ENCODE measurements at regions not wholly inside any gene's neighbourhood (a gene's known extent, or its start where the extent isn't known, plus 50 kb on each side); places are given as distances from the start of the nearest gene placed in this dataset.

GRCh38 chr6:16961577-16961976 is 140.3 kb upstream of the STMND1 start:
- no peak overlapping the region for H3K4me2 ChIP-seq (ENCODE audit: low read length)
- H4K20me1 ChIP-seq (ENCODE audit: control insufficient read depth, insufficient read depth, low read depth, low read length): no peaks in the 10 kb centered on the region
- TF ChIP-seq EZH2phosphoT487 (IDR thresholded peaks at IDR 0.05; ENCODE audit: borderline replicate concordance, low read length): no peak
- no peak for TF ChIP-seq CTCF (IDR thresholded peaks at IDR 0.05; ENCODE audit: low read depth, low read length, poor library complexity, severe bottlenecking)
- no peak overlapping the region for H3K27ac ChIP-seq (ENCODE audit: low read depth, low read length)
- H3K27me3 ChIP-seq (ENCODE audit: control insufficient read depth, low read length): 0 out of 2 replicates have a peak, but pooled peaks cover 4% of the 10 kb centered on the region
- no peaks in the 10 kb centered on the region for H3F3A ChIP-seq (ENCODE audit: control insufficient read depth, insufficient read depth)
- H3K36me3 ChIP-seq (ENCODE audit: control insufficient read depth, low read length): no peaks in the 10 kb centered on the region
- H3K9me2 ChIP-seq (replicated peaks; ENCODE audit: control insufficient read depth, low read length): no peaks in the 10 kb centered on the region
- H3K4me1 ChIP-seq (ENCODE audit: control insufficient read depth, low read length): no peaks in the 10 kb centered on the region
- H3K9me3 ChIP-seq (ENCODE audit: control insufficient read depth, insufficient read depth, low read length): no peaks in the 10 kb centered on the region
- no peak overlapping the region for H3K4me3 ChIP-seq (ENCODE audit: low read length)
- H3K79me2 ChIP-seq (ENCODE audit: control insufficient read depth, low read length): no peaks in the 10 kb centered on the region

GRCh38 chr6:16959789-16960188 is 142.1 kb upstream of the STMND1 start:
- H3K27ac ChIP-seq (ENCODE audit: low read depth, low read length): no peak overlapping the region
- H3K4me2 ChIP-seq (ENCODE audit: low read length): no peak overlapping the region
- no peaks in the 10 kb centered on the region for H3K79me2 ChIP-seq (ENCODE audit: control insufficient read depth, low read length)
- no peaks in the 10 kb centered on the region for H3F3A ChIP-seq (ENCODE audit: control insufficient read depth, insufficient read depth)
- TF ChIP-seq CTCF (IDR thresholded peaks at IDR 0.05; ENCODE audit: low read depth, low read length, poor library complexity, severe bottlenecking): no peak
- H3K4me1 ChIP-seq (ENCODE audit: control insufficient read depth, low read length): no peaks in the 10 kb centered on the region
- H3K4me3 ChIP-seq (ENCODE audit: low read length): no peak overlapping the region
- H3K9me3 ChIP-seq (ENCODE audit: control insufficient read depth, insufficient read depth, low read length): no peaks in the 10 kb centered on the region
- no peaks in the 10 kb centered on the region for H3K36me3 ChIP-seq (ENCODE audit: control insufficient read depth, low read length)
- 0 out of 2 replicates have a peak, but pooled peaks cover 4% of the 10 kb centered on the region for H3K27me3 ChIP-seq (ENCODE audit: control insufficient read depth, low read length)
- H4K20me1 ChIP-seq (ENCODE audit: control insufficient read depth, insufficient read depth, low read depth, low read length): no peaks in the 10 kb centered on the region
- no peaks in the 10 kb centered on the region for H3K9me2 ChIP-seq (replicated peaks; ENCODE audit: control insufficient read depth, low read length)

- H3K36me3 ChIP-seq (ENCODE audit: control insufficient read depth, low read length): no peaks in the 10 kb centered on the region
- no peak overlapping the region for H3K4me2 ChIP-seq (ENCODE audit: low read length)
- H3F3A ChIP-seq (ENCODE audit: control insufficient read depth, insufficient read depth): no peaks in the 10 kb centered on the region
- no peaks in the 10 kb centered on the region for H4K20me1 ChIP-seq (ENCODE audit: control insufficient read depth, insufficient read depth, low read depth, low read length)
- H3K9me2 ChIP-seq (replicated peaks; ENCODE audit: control insufficient read depth, low read length): no peaks in the 10 kb centered on the region
- no peak overlapping the region for H3K4me3 ChIP-seq (ENCODE audit: low read length)
- no peak overlapping the region for H3K27ac ChIP-seq (ENCODE audit: low read depth, low read length)
- H3K79me2 ChIP-seq (ENCODE audit: control insufficient read depth, low read length): no peaks in the 10 kb centered on the region
- no peaks in the 10 kb centered on the region for H3K4me1 ChIP-seq (ENCODE audit: control insufficient read depth, low read length)
- no peak for TF ChIP-seq EZH2phosphoT487 (IDR thresholded peaks at IDR 0.05; ENCODE audit: borderline replicate concordance, low read length)
- TF ChIP-seq CTCF (IDR thresholded peaks at IDR 0.05; ENCODE audit: low read depth, low read length, poor library complexity, severe bottlenecking): no peak
- H3K9me3 ChIP-seq (ENCODE audit: control insufficient read depth, insufficient read depth, low read length): no peaks in the 10 kb centered on the region
- 0 out of 2 replicates have a peak, but pooled peaks cover 4% of the 10 kb centered on the region for H3K27me3 ChIP-seq (ENCODE audit: control insufficient read depth, low read length)
Measured at GRCh38 chr6:16956361-16956760, 145.5 kb upstream of the STMND1 start.

- TF ChIP-seq CTCF (IDR thresholded peaks at IDR 0.05; ENCODE audit: low read depth, low read length, poor library complexity, severe bottlenecking) (no peak), EZH2phosphoT487 (IDR thresholded peaks at IDR 0.05; ENCODE audit: borderline replicate concordance, low read length) (no peak)
- no peaks in the 10 kb centered on the region for H3F3A ChIP-seq (ENCODE audit: control insufficient read depth, insufficient read depth)
Measured at GRCh38 chr6:16955899-16956298, 146.0 kb upstream of the STMND1 start.

More at GRCh38 chr6:16955899-16956298, 146.0 kb upstream of the STMND1 start:
- no peaks in the 10 kb centered on the region for H3K9me2 ChIP-seq (replicated peaks; ENCODE audit: control insufficient read depth, low read length)
- H3K36me3 ChIP-seq (ENCODE audit: control insufficient read depth, low read length): no peaks in the 10 kb centered on the region
- H4K20me1 ChIP-seq (ENCODE audit: control insufficient read depth, insufficient read depth, low read depth, low read length): no peaks in the 10 kb centered on the region
- H3K27ac ChIP-seq (ENCODE audit: low read depth, low read length): no peak overlapping the region
- no peaks in the 10 kb centered on the region for H3K79me2 ChIP-seq (ENCODE audit: control insufficient read depth, low read length)
- 0 out of 2 replicates have a peak, but pooled peaks cover 4% of the 10 kb centered on the region for H3K27me3 ChIP-seq (ENCODE audit: control insufficient read depth, low read length)
- H3K4me1 ChIP-seq (ENCODE audit: control insufficient read depth, low read length): no peaks in the 10 kb centered on the region
- H3K4me2 ChIP-seq (ENCODE audit: low read length): no peak overlapping the region
- H3K4me3 ChIP-seq (ENCODE audit: low read length): no peak overlapping the region
- H3K9me3 ChIP-seq (ENCODE audit: control insufficient read depth, insufficient read depth, low read length): no peaks in the 10 kb centered on the region
